ENCODE measurements at regions not wholly inside any gene's neighbourhood (a gene's known extent, or its start where the extent isn't known, plus 50 kb on each side); places are given as distances from the start of the nearest gene placed in this dataset.

- Histone ChIP-seq H3K79me2 (replicated peaks; ENCODE audit: insufficient read depth) (no peaks in the 10 kb centered on the region), H3K9me2 (ENCODE audit: insufficient read depth) (no peaks in the 10 kb centered on the region), H3F3A (replicated peaks; ENCODE audit: low read depth) (no peaks in the 10 kb centered on the region), H3K4me1 (ENCODE audit: insufficient read depth) (no peaks in the 10 kb centered on the region), H2AFZ (no peak overlapping the region), H3K27ac (ENCODE audit: low read depth) (no peak overlapping the region), H3K4me2 (no peak overlapping the region), H3K36me3 (ENCODE audit: insufficient read depth) (no peaks in the 10 kb centered on the region), H3K27me3 (ENCODE audit: insufficient read depth) (no peaks in the 10 kb centered on the region), H4K20me1 (replicated peaks; ENCODE audit: insufficient read depth) (no peaks in the 10 kb centered on the region), H3K4me3 (no peak overlapping the region)
- no peaks in the 10 kb centered on the region for H3K4me1 Mint-ChIP-seq
- no peaks in the 10 kb centered on the region; the same call in 2 of the 3 replicates for H3K9me3 Mint-ChIP-seq
- H3K36me3 Mint-ChIP-seq (ENCODE audit: low read depth) = no peaks in the 10 kb centered on the region
- no peaks in the 10 kb centered on the region for H3K27me3 Mint-ChIP-seq (ENCODE audit: insufficient read depth, low read depth, poor library complexity)
- no peak overlapping the region for H3K4me3 Mint-ChIP-seq
- DNase-seq (ENCODE audit: low spot score) (no peak), ATAC-seq (no peak)
- TF ChIP-seq, protein P1, sequence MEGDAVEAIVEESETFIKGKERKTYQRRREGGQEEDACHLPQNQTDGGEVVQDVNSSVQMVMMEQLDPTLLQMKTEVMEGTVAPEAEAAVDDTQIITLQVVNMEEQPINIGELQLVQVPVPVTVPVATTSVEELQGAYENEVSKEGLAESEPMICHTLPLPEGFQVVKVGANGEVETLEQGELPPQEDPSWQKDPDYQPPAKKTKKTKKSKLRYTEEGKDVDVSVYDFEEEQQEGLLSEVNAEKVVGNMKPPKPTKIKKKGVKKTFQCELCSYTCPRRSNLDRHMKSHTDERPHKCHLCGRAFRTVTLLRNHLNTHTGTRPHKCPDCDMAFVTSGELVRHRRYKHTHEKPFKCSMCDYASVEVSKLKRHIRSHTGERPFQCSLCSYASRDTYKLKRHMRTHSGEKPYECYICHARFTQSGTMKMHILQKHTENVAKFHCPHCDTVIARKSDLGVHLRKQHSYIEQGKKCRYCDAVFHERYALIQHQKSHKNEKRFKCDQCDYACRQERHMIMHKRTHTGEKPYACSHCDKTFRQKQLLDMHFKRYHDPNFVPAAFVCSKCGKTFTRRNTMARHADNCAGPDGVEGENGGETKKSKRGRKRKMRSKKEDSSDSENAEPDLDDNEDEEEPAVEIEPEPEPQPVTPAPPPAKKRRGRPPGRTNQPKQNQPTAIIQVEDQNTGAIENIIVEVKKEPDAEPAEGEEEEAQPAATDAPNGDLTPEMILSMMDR (conservative IDR thresholded peaks at IDR 0.05; ENCODE audit: low read depth in 2 of 2) = no peak
- TF ChIP-seq POLR2AphosphoS5 (IDR thresholded peaks at IDR 0.05; ENCODE audit: low read depth) (no peak), EZH2 (IDR thresholded peaks at IDR 0.05; ENCODE audit: low read depth, unreplicated experiment) (no peak), ZNF114 (CRISPR knock-in tag; IDR thresholded peaks at IDR 0.05) (no peak), REST (IDR thresholded peaks at IDR 0.05; ENCODE audit: unreplicated experiment) (no peak), ETS1 (IDR thresholded peaks at IDR 0.05) (no peak), CREB1 (CRISPR knock-in tag; IDR thresholded peaks at IDR 0.05; ENCODE audit: low read depth) (no peak), ZNF331 (CRISPR knock-in tag; IDR thresholded peaks at IDR 0.05; ENCODE audit: low read depth) (no peak), EZH2phosphoT487 (IDR thresholded peaks at IDR 0.05; ENCODE audit: unreplicated experiment) (no peak), NANOG (IDR thresholded peaks at IDR 0.05; ENCODE audit: borderline replicate concordance) (no peak), STAT1 (IDR thresholded peaks at IDR 0.05; ENCODE audit: unreplicated experiment) (no peak), JUNB (IDR thresholded peaks at IDR 0.05; ENCODE audit: unreplicated experiment) (no peak)
- TF ChIP-seq, protein P2, sequence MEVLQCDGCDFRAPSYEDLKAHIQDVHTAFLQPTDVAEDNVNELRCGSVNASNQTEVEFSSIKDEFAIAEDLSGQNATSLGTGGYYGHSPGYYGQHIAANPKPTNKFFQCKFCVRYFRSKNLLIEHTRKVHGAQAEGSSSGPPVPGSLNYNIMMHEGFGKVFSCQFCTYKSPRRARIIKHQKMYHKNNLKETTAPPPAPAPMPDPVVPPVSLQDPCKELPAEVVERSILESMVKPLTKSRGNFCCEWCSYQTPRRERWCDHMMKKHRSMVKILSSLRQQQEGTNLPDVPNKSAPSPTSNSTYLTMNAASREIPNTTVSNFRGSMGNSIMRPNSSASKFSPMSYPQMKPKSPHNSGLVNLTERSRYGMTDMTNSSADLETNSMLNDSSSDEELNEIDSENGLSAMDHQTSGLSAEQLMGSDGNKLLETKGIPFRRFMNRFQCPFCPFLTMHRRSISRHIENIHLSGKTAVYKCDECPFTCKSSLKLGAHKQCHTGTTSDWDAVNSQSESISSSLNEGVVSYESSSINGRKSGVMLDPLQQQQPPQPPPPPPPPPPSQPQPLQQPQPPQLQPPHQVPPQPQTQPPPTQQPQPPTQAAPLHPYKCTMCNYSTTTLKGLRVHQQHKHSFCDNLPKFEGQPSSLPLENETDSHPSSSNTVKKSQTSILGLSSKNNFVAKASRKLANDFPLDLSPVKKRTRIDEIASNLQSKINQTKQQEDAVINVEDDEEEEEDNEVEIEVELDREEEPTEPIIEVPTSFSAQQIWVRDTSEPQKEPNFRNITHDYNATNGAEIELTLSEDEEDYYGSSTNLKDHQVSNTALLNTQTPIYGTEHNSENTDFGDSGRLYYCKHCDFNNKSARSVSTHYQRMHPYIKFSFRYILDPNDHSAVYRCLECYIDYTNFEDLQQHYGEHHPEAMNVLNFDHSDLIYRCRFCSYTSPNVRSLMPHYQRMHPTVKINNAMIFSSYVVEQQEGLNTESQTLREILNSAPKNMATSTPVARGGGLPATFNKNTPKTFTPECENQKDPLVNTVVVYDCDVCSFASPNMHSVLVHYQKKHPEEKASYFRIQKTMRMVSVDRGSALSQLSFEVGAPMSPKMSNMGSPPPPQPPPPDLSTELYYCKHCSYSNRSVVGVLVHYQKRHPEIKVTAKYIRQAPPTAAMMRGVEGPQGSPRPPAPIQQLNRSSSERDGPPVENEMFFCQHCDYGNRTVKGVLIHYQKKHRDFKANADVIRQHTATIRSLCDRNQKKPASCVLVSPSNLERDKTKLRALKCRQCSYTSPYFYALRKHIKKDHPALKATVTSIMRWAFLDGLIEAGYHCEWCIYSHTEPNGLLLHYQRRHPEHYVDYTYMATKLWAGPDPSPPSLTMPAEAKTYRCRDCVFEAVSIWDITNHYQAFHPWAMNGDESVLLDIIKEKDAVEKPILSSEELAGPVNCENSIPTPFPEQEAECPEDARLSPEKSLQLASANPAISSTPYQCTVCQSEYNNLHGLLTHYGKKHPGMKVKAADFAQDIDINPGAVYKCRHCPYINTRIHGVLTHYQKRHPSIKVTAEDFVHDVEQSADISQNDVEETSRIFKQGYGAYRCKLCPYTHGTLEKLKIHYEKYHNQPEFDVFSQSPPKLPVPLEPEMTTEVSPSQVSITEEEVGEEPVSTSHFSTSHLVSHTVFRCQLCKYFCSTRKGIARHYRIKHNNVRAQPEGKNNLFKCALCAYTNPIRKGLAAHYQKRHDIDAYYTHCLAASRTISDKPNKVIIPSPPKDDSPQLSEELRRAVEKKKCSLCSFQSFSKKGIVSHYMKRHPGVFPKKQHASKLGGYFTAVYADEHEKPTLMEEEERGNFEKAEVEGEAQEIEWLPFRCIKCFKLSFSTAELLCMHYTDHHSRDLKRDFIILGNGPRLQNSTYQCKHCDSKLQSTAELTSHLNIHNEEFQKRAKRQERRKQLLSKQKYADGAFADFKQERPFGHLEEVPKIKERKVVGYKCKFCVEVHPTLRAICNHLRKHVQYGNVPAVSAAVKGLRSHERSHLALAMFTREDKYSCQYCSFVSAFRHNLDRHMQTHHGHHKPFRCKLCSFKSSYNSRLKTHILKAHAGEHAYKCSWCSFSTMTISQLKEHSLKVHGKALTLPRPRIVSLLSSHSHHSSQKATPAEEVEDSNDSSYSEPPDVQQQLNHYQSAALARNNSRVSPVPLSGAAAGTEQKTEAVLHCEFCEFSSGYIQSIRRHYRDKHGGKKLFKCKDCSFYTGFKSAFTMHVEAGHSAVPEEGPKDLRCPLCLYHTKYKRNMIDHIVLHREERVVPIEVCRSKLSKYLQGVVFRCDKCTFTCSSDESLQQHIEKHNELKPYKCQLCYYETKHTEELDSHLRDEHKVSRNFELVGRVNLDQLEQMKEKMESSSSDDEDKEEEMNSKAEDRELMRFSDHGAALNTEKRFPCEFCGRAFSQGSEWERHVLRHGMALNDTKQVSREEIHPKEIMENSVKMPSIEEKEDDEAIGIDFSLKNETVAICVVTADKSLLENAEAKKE (CRISPR knock-in tag; IDR thresholded peaks at IDR 0.05) = no peak
- no peak overlapping the region for H3K27ac Mint-ChIP-seq
These were observed 1644.1 kb downstream of the SLITRK5 start for GRCh38 chr13:89315287-89315686.

All from GM23338 (cell line).